H1 (cell line): ENCODE measurements at regions not wholly inside any gene's neighbourhood (a gene's known extent, or its start where the extent isn't known, plus 50 kb on each side); places are given as distances from the start of the nearest gene placed in this dataset.

Source experiments
- ATF2 ChIP-seq: IDR thresholded peaks from 2 replicates; pipeline ENCODE4 v1.6.1; 2012; ENCODE audit warnings: low read length, inconsistent platforms
- CBX8 ChIP-seq: fragments of 300-800, 300-1000 bp; sonication (generic); IDR thresholded peaks from 2 replicates; pipeline ENCODE4 v1.7.1; 2016; ENCODE audit warnings: low read depth, low read length, borderline replicate concordance
- CHD1 ChIP-seq: IDR thresholded peaks from 2 replicates; pipeline ENCODE4 v1.6.1; 2012; ENCODE audit warnings: low read depth, low read length, improper control_type of control experiment
- NANOG ChIP-seq: IDR thresholded peaks from 2 replicates; pipeline ENCODE4 v1.6.1; 2011; ENCODE audit warnings: low read length, low read depth, mild to moderate bottlenecking, inconsistent platforms; ENCODE audit not compliant: insufficient read depth, poor library complexity, severe bottlenecking

- TF ChIP-seq CBX8: no peak
- no peak for TF ChIP-seq NANOG
- TF ChIP-seq CHD1: no peak
- no peak for TF ChIP-seq ATF2
These were observed 84.8 kb upstream of the FAM169A start (continued) for GRCh38 chr5:74950836-74951515.
